ENCODE measurements at regions not wholly inside any gene's neighbourhood (a gene's known extent, or its start where the extent isn't known, plus 50 kb on each side); places are given as distances from the start of the nearest gene placed in this dataset.

DNA sequence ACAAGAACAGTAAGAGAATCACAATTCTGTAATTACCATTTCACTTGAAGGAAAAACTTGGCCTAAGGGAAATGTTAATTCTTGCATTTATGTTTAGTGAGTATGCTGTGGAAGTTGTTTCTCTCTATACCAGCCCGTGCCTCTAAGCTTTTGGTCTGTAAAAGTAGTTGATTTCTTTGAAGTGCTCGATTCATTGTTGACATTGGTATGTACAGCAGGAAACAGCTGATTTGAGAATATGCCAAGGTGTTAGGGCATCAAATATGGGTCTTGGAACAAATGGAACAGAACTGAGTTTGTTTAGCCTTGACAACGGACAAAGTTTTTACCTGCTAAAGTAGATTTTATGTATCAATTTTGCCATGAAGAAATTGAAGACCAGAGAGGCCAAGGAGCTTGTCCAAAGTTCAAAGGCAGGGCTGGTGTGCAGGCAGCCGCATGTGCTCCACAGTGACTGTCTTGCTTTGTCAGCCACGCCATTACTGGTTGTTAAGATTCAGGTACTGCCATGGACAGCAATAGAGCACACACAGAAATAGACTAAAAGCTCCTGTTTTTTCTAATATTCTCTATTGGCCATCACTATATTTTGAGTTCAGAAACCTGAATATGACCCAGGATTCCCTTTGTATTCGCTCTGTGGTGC is 75.5 kb upstream of the TLR3 start:
- DNase-seq: no peak

DNA sequence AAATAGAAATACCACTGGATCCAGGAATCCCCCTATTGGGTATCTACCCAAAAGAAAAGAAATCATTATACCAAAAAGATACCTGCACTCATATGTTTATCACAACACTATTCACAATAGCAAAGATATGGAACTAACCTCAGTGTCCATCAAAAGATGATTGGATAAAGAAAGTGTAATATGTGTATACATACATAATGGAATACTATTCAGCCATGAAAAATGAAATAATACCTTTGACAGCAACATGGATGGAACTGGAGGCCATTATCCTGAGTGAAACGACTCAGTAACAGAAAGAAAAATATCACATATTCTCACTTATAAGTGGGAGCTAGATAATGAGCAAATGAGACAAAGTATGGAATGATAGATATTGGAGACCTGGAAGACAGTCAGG is 74.2 kb upstream of the TLR3 start:
- no peak for DNase-seq

DNA sequence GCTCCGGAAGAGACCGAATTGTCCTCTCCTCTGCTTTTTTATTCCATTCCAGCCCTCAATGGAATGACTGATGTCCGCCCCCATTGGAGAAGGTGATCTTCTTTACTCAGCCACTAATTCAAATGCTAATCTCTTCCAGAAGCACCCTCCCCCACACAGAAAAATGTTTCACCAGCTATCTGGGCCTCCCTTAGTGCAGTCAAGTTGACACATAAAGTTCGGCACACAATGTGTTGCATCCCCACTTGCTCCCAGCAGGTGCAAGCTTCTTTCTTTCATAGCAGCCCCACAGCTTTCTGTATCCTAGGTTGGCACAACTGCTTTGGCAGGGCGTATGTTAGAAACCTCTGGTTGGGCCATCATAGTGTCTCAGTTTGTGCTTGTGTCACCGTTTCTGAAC is 73.3 kb upstream of the TLR3 start:
- DNase-seq: no peak

DNA sequence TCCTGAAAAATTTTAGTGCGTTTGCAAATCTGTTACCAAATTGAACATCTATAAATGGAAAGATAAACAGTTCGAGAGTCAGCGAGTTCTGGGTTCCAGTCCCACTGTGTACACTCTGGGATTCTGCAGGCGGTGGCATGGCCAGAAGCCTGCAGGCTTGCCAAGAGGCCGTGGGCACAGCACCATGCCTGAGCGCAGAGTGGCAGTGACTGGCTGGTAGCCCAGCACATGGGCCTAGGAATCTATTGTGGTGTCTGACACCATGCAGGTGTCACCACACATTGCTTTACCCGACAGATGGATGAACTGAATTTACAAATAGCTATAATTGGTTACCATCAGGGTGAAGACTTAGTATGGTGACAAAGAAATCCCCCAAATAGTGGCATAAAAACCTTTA is 71.7 kb upstream of the TLR3 start:
- DNase-seq: no peak

DNA sequence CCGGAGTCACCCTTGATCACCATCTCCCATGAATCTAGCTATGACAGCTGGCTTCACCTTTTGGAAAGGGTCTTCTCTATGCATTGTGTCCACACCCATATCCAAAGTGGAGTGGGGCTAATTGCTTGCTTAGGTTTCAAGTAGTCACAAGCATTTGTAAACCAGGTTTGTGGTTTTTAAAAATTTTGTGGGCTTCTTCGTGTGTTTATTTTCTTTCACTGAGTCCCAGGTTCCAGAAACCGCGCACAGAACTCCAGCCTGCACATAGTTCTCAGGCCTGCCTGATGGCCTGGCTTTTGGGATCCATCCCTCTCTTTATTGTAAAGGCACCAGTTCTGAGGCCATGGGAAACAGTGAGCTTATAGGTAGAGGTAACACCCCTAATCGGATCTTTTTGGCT is 70.2 kb upstream of the TLR3 start:
- DNase-seq: no peak

DNA sequence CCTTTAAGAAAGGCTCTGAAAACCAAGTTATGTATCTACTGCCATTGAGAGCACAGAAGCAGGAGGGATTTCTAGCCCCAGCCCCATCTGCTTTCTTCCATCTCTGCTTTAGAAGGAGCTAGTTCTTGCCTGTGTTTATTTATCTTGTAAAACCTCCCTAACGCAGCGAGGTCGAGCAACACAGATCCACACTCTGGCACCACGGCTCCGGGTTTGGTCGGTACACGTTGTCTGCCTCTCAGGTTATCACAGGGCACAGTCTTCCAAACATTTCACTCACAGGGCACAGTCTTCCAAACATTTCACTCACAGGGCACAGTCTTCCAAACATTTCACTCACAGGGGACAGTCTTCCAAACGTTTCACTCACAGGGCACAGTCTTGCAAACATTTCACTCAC is 69.7 kb upstream of the TLR3 start:
- no peak for DNase-seq

DNA sequence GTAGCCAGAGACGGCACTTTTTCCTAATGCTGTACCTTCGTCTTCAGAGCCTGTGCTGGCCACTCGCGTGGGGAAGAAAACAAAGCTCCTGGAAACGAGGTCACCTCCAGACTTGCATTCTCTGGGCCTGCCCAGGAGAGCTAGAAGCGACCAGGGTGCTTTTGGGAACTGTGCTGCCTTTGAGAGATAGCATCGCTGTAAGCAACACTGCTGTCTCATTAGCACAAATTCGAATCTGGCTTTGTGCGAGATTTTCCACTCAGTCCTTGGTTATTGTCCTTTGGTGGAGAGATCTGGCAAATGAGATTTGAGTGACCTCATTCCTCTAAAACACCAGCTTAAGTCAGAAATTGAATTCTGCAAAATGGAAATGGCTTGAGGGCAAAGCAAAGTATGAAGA is 66.1 kb upstream of the TLR3 start:
- no peak for DNase-seq

DNA sequence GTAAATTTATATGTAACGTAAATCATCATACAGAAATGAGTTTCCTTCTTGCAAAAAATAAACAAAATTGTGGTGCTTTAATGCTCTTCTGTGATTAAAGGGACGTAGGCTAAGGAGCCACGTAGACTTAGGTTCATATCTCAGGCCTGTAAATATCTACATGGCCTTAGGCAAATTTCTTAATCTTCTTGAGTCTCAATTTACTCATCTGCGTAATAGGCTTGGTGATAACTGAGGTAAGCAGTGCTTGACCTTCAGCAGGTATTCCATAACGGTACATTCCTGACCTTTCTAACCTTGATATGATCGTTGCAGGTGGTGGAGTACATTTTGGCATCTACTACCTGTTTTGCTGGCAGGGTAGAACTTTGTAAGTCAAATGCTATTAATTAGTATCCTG is 65.2 kb upstream of the TLR3 start:
- DNase-seq: no peak

DNA sequence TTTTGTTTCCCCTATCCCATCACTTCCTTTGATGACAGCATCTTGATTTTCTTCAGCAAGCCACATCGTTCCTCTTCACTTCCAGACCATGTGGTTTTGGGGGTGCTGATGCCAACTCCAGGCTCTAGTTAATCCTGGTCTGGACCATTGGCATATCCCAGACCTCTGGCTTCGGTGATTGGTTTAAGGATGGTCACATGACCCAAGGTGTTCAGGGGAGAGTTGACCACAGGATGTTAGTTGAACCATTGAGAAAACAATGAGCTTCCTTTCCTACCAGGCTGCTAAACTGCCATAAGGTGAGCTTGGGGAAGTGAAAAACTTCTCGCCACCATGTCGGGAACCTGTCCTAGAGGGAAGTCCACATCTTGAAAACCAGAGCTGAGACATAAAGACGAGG is 60.9 kb upstream of the TLR3 start:
- DNase-seq: no peak

DNA sequence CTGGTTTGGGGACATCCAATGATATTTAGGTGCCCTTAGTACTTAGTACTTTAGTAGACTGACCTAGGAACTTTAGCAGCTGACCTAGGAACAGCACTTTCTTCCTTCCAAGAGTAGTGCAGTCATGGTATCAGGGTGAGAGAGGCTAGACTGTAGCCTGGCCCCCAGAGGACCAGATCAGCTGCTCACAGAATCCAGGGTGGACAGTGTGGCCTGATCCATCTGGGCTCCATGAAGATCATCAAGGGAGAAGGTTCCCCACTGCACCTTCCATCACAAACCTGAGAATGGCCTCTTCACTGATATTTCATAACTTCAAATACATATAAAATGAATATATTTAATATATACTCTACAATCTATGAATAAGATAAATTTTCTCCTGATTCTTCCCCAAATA is 59.0 kb upstream of the TLR3 start:
- DNase-seq: no peak

DNA sequence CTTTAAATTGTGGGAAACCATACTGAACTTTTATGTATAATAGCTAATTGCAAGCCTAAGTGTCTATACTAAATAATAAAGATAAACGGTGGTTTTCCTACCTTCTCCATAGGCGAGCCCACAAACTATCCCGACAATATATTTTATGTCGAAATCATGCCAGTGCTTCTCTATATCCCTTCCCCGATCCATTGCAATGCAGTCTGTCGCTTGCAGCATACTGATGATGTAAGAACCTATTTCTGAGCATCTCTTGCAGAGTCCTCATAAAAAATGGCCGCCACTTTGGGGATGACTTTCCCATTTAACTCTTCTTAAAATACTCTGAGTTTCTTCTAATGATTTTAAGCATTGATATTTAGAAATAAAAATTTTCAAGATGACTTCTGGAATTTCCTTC is 58.1 kb upstream of the TLR3 start:
- DNase-seq: no peak

DNA sequence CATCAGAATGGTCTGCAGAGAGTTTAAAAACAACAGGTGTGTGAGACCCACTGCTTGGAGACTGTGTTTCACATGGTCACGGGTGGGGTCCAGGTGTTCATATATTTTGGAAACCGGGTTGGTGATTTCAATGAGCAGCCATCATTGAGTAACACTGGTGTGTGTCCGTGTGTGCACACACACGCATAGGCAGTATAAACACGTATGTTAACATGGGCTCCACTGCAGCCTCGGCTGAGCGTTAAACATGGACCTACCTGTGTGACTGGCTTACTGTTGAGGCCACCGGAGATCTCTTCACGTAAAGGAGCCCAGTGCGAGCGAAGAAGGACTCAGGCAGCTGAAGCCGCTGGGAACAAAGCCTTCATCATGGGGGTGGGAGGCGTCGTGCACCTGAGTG is 56.9 kb upstream of the TLR3 start:
- DNase-seq: no peak

DNA sequence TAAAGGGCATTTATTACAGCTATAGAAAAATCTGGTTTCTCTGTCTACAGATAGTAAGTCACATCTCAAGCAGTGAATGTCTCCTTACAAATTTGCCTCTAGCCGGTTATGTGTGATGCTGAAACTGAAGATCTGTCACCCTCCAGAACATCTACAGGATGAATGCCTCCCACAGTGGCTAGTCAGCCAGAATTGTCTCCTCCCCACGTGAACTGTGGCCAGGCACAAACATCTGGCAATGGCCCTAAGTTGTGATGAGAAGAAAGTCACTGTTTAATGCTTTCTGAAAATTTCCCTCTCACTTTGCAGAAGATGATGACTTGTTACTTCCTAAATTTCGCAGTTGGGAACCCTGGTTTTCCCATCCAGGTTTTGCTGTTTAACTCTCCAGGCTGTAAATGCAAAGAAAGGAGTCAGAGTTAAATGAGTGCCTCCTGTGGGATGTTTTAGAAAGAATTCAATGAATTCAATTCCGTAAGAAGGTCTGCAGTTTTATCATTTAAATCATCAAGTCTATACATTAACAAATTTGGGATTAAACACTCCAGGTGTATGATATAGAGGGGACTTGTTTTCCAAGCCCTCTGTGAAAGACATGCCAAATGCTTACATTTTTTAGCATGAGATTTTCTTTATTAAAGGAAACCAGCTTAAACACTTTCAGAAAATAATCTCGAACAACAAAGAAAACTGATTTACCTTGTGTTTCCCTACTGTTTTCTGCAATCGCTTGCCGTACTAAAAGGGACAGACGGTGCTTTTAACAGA is 55.4 kb upstream of the TLR3 start:
- DNase-seq: no peak

DNA sequence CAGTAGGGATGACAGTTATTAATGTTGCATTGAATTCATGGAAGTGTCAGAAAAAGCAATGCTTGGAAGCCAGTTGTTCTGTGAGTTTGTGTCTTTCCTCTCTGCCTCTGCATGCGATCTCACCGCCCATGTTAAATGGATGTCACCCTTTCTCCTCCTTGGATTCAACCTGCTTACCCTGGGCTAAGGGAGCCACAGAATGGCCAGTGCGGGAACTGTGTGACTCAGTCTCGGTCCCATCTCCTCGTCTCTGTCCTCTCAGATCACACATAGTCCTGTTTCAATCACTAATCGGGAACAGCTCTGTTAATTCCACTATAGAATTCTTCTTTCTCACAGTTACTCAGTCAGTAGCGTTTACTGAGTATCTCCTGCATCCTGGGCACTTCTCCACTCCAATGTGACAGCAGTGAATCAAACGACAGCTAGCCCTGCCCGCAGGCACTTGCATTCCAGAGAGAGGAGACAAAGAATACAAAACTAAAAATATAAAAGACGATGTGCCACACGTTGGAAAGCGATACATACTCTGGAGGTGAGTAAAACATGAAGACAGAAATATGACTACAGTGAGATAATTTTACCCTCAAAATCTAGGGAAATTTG is 53.6 kb upstream of the TLR3 start:
- no peak for DNase-seq

DNA sequence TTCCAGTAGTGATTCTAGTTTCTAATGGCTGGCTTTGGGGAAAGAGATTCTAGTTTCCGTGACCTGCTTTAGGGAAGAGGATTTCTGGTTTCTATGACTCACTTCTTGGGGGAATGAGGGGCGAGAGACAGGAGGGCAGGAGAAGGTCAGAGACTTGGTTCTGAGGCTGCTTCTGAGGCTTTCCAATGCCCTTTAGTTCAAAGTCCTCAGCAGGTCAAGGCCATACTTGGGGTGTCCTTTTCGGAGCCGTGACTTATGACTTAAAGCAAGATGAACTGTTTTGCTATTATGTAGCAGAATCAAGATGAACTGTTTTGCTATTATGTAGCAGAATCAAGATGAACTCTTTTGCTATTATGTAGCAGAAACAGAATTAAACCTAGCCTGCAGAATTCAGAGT is 52.2 kb upstream of the TLR3 start:
- no peak for DNase-seq

DNA sequence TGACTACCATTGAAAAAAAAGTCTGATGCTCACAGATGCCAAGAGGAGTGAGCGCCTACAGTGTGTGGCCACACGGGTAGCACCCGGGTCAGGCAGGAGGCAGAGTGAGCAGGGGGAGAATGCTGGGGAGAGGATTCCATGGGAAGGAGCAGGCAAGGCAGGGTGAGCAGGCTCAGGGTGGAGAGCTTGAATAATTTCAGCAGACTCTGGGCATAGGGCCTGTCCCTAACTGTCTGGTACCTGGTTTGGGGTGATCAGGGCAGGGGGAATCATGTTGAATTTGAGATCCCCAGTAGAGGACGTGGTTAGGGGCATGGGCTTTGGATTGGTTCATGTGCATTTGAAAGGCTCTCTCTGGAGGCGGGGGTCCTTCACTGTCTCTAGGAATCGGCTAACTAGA is 51.2 kb upstream of the TLR3 start:
- DNase-seq: no peak

DNA sequence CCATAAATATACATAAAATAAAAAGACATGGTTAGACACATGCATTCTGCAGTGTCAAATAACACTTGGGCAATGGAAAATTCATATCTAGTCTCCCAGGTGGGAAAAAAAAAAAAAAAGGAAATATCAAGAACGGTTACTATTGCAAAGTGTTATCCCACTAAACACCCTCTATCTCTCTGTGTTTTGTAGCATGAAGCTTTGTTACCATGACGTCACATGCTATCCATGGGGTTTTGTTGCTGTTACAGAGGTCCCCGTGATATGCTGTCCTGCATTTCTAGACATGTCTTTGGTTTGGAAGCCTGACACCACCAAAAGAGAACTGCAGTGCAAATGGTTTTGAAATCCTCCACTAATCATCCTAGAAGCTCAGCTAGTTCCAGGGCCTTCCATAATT is 50.7 kb upstream of the TLR3 start:
- DNase-seq: no peak

DNA sequence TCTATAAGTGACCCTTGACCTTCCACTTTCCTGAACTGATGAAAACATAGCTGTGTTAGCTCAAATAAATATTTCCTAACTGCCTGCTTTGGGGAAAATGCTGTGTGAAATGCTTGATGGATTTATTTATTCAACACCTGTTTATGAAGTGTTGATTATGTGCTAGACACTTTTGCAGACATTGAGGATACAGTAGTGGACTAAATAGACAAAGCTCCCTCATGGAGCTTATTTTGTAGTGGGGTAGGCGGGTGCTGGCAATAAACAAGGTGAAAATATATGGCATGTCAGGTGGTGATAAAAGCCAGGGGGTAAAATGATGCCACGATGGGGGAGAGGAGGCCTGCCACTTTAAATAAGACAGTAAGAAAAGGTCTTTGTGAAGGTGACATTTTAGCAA is 50.2 kb upstream of the TLR3 start:
- no peak for DNase-seq

All from hippocampal formation (tissue), 2 donors.